HG03066 (cell line): ENCODE measurements at regions not wholly inside any gene's neighbourhood (a gene's known extent, or its start where the extent isn't known, plus 50 kb on each side); places are given as distances from the start of the nearest gene placed in this dataset.

Experiments used
- ATAC-seq: cut with Tn5 transposase; IDR thresholded peaks from one replicate; pipeline ENCODE4 v1.9.1; 2021; ENCODE audit warnings: low read depth; ENCODE audit not compliant: unreplicated experiment

- ATAC-seq = no peak
These were observed 91.7 kb upstream of the NAALADL2 start for GRCh38 chr3:174767406-174767805.

- ATAC-seq = no peak
These were observed 91.2 kb upstream of the NAALADL2 start for GRCh38 chr3:174767853-174768382.

- ATAC-seq = no peak
These were observed 90.0 kb upstream of the NAALADL2 start for GRCh38 chr3:174769171-174769570.

GRCh38 chr3:174775603-174776002 lies 83.5 kb upstream of the NAALADL2 start:
- ATAC-seq = no peak

GRCh38 chr3:174776123-174776522 lies 83.0 kb upstream of the NAALADL2 start:
- ATAC-seq = no peak

- no peak for ATAC-seq
These were observed 82.5 kb upstream of the NAALADL2 start for GRCh38 chr3:174776636-174777035.

- ATAC-seq = no peak
These were observed 81.3 kb upstream of the NAALADL2 start for GRCh38 chr3:174777813-174778212.

- no peak for ATAC-seq
These were observed 75.6 kb upstream of the NAALADL2 start for GRCh38 chr3:174783502-174783901.

- no peak for ATAC-seq
These were observed 74.8 kb upstream of the NAALADL2 start for GRCh38 chr3:174784206-174784934.

GRCh38 chr3:174786825-174787224 lies 72.3 kb upstream of the NAALADL2 start:
- no peak for ATAC-seq

- no peak for ATAC-seq
These were observed 68.0 kb upstream of the NAALADL2 start for GRCh38 chr3:174791161-174791560.

- ATAC-seq = no peak
These were observed 66.3 kb upstream of the NAALADL2 start for GRCh38 chr3:174792864-174793263.
